GM18519 (cell line): ENCODE measurements at regions not wholly inside any gene's neighbourhood (a gene's known extent, or its start where the extent isn't known, plus 50 kb on each side); places are given as distances from the start of the nearest gene placed in this dataset.

Experiments
- ATAC-seq: cut with Tn5 transposase; IDR thresholded peaks from one replicate; pipeline ENCODE4 v1.9.1; 2021; ENCODE audit warnings: mild to moderate bottlenecking, moderate library complexity; ENCODE audit not compliant: unreplicated experiment, low FRiP score

GRCh38 chr5:123671711-123672456 lies 159.9 kb downstream of the CSNK1G3 start:
- no peak for ATAC-seq

- peak; percentile 46 for ATAC-seq
Measured at GRCh38 chr5:123671042-123671441, 159.1 kb downstream of the CSNK1G3 start.
